NCI-H2227 treated with DMSO at 0.1 percent for 48 hours (cell line): ENCODE measurements at regions not wholly inside any gene's neighbourhood (a gene's known extent, or its start where the extent isn't known, plus 50 kb on each side); places are given as distances from the start of the nearest gene placed in this dataset.

Experiments used
- DNase-seq: peaks from one replicate; lab custom pipeline; 2025; lab: John Stamatoyannopoulos, UW

GRCh38 chr2:56615760-56616159 is 432.0 kb downstream of the CCDC85A start:
- no peak for DNase-seq

- DNase-seq = no peak
Measured at GRCh38 chr2:56624181-56624580, 440.4 kb downstream of the CCDC85A start.

DNA sequence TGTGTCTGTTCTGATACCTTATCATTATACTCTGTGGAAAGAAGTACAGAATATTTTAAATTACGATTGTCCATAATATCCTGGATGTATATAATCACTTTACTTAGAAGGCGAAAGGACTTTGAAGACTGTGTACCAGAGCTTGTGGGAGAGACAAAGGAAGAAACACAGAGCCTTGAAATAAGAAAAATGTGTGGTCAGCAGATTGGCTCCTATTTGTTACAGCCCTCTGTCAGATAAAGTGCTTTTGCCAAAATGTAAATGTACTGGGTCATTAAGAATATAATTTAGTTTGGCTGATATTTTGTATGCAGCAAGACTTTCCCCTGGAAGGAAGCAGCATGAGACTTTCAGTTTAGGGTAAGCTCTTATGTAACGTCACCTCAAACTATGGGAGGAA is 443.1 kb downstream of the CCDC85A start:
- DNase-seq = no peak

- no peak for DNase-seq
Measured at GRCh38 chr2:56630286-56630685, 446.5 kb downstream of the CCDC85A start.

DNA sequence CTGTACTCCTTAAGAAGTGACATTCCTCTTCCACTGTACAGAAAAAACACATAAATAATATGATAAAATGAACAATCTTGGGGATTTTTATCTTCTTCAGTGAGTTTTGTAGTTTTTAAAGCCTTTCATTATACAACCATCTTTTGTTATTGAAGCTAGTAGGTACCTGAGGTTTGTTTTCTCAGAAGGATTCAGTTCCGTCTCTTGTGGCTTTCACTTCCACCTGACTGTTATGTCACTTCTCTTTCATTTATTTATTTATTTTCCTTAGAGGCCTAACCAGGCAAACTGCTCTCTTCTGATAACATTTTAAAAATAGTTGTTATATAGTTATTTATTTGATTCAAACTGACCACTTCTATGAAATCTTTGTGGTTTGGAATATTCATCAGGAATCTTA is 464.2 kb downstream of the CCDC85A start:
- DNase-seq = no peak

DNA sequence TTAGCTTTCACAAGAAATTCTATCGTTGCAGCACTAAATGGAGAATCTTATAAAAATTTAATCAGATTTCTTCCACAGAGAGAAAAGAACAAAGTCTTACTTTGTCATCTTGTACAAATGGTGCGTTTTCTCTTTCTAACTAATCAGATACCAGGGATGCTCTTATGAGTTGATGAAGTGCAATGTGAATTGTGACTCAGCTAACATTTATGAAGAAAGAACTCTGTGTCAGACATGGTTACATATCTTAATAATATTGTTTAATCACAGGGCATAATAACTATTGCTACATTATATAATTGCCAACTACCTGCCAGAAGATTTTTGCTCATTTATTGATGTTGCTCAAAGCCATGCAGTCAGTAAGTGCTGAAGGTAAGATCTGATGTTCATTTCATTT is 465.0 kb downstream of the CCDC85A start:
- DNase-seq = no peak

- DNase-seq = no peak
Measured at GRCh38 chr2:56654936-56655335, 471.1 kb downstream of the CCDC85A start.

GRCh38 chr2:56656826-56657225 is 473.0 kb downstream of the CCDC85A start:
- DNase-seq = no peak

- DNase-seq = no peak
Measured at GRCh38 chr2:56666777-56667176, 483.0 kb downstream of the CCDC85A start.

GRCh38 chr2:56671973-56672569 is 488.3 kb downstream of the CCDC85A start:
- DNase-seq = no peak

DNA sequence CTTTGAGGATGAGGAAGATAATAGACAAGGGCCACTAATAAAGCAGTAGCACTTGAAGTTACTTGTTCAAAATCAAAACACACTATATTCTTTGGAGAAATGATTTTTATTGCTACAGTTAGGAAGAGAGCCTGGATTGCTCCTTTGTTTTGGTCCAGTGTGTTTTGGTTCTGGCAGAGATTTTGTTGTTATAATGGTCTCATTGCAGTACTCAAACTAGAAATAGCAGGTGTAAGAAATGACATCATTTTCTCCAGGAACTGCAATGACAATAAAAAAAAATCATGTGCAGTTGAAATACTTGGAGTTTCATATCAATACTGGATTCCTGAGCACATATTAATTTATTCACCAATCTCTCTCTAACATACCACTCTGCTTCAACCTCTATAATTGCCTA is 490.3 kb downstream of the CCDC85A start:
- DNase-seq = no peak

GRCh38 chr2:56676966-56677365 is 493.2 kb downstream of the CCDC85A start:
- DNase-seq = no peak

GRCh38 chr2:56680971-56681631 is 497.3 kb downstream of the CCDC85A start:
- no peak for DNase-seq

GRCh38 chr2:56681659-56682396 is 498.0 kb downstream of the CCDC85A start:
- DNase-seq = no peak

DNA sequence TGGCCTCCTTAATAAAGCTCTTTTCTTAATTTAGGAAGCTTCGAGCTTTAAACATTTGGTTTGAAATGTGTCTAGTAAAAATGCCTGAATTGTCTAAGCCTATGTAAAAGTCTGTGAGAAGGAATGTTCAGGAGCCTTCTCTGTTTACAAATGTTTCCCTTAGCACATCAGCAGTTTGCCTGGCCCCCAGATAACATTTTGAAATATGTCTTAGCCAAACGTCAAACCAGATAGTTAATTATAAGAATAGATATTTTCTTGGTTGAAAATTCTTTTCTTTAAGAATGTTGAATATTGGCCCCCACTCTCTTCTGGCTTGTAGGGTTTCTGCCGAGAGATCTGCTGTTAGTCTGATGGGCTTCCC is 498.6 kb downstream of the CCDC85A start:
- no peak for DNase-seq

- DNase-seq = no peak
Measured at GRCh38 chr2:56684327-56684726, 500.5 kb downstream of the CCDC85A start.

- DNase-seq = no peak
Measured at GRCh38 chr2:56685205-56685604, 501.4 kb downstream of the CCDC85A start.

DNA sequence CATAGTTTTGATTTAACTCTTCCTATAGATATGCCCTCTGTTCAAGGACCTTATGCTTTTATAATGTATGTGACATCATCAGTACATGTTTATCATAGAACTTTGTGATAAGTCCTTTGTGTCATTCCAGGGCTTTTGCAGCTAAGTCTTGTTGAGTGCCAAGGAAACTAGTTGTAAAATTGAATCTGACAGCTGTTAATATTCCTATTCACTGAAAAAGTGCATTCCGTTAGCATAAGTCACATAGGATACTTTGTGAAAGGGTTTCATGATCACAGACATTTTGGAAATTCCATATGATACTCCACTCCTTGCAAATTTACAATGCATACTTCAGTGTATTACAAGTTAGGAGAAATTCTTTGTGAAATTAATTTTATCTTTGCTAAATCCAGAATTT is 503.4 kb downstream of the CCDC85A start:
- no peak for DNase-seq

DNA sequence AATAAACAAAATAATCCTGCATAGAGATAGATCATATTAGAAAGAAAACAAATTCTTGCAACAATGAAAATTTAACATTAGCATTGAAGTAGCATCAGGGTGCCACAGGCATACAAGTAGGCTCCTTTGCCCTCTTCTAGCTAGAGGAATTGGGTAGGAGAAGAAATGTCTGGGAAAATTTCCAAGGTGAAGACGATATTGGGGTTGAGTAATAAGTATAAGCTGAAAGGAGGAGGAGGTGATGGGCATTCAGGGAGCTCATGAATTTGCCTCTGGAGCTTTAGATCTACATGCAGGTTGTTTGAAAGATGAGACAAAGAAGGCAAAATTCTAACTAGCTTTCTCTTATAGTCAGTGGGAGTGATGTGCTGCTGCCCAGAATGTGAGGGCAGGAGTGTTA is 504.9 kb downstream of the CCDC85A start:
- DNase-seq = no peak

DNA sequence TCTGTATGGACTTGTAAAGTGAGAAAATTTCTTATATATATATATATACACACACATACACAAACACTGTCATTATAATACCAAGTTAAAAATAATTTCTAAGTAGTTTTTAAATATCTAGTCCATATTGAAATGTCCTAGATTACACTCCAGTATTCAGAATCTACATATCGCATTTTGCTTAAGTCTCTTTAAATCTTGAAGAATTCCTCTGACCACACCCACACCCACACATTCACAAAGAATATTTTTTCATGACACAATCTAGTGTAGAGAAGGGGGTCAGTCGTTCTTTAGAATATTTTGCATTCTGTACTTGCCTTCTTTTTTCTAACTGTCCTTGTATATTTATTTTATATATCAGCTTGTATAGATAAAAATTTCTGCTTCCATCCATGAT is 509.7 kb downstream of the CCDC85A start:
- no peak for DNase-seq

- no peak for DNase-seq
Measured at GRCh38 chr2:56703001-56703400, 519.2 kb downstream of the CCDC85A start.

GRCh38 chr2:56705713-56706112 is 521.9 kb downstream of the CCDC85A start:
- DNase-seq = no peak

DNA sequence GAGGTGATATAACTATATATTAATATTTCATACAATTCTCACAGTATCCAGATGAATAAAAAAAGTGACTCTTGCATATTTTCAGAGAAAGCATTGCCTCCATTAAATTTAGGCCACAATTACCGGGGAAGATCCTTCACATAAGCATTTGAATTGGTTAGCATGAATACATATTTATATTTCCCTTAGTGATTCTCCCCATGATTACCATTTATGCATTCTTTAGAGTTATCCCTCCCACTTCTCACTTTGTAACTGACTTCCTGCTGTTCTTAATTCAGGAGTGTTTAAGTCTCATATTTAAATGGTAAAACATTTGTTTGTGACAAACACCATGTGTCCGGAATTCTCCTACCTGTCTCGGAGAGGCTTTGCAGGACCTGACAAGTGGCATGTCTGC is 523.4 kb downstream of the CCDC85A start:
- DNase-seq = no peak

- no peak for DNase-seq
Measured at GRCh38 chr2:56707650-56708049, 523.9 kb downstream of the CCDC85A start.
